Heart right ventricle (tissue), 16 donors: ENCODE measurements at regions not wholly inside any gene's neighbourhood (a gene's known extent, or its start where the extent isn't known, plus 50 kb on each side); places are given as distances from the start of the nearest gene placed in this dataset.
"Not testable (repeated sequence)": the region's sequence is repeated elsewhere in the genome, so short reads cannot be mapped to it uniquely, and the experiment has no call there.

Experiments
- ATAC-seq, 8 donors: fragments of 200-7000 bp; cut with Tn5 transposase; one replicate each; pipeline ENCODE4 v1.9.1; 2020; ENCODE audit warnings: mild to moderate bottlenecking in 8 of 8, moderate library complexity in 8 of 8, moderate number of reproducible peaks in 1 of 8
- DNase-seq, 2 donors: peaks; one replicate each; pipeline ENCODE4 v3.0.0-alpha.2; 2020
- H3K27ac ChIP-seq, 10 donors: fragments of 200-600 bp; sonication (generic) in 2 of 10; one replicate each; pipeline versions ENCODE4 v1.5.0 to v1.8.0; 2020 to 2022; ENCODE audit warnings: mild to moderate bottlenecking in 3 of 10
- H3K27me3 ChIP-seq, 7 donors: fragments of 200-600 bp; one replicate each; pipeline ENCODE4 v1.8.0; 2021 to 2022; ENCODE audit warnings: mild to moderate bottlenecking in 2 of 7
- H3K36me3 ChIP-seq, 9 donors: fragments of 200-600 bp; sonication (generic) in 1 of 9; one replicate each; pipeline versions ENCODE4 v1.5.0 to v1.8.0; 2020 to 2022; ENCODE audit warnings: mild to moderate bottlenecking in 2 of 9
- H3K4me1 ChIP-seq, 9 donors: fragments of 200-600 bp; sonication (generic) in 1 of 9; one replicate each; pipeline versions ENCODE4 v1.5.0 to v1.8.0; 2020 to 2022; ENCODE audit warnings: mild to moderate bottlenecking in 4 of 9
- H3K4me3 ChIP-seq, 10 donors: fragments of 200-600 bp; sonication (generic) in 2 of 10; one replicate each; pipeline versions ENCODE4 v1.5.0 to v1.8.0; 2020 to 2022; ENCODE audit warnings: mild to moderate bottlenecking in 7 of 10, moderate library complexity in 2 of 10
- H3K9me3 ChIP-seq, 11 donors: fragments of 200-600 bp in 10 of 11; sonication (generic) in 2 of 11; one replicate each; pipeline versions ENCODE4 v1.5.0 to v1.8.0; 2013 to 2022; ENCODE audit warnings: mild to moderate bottlenecking in 2 of 11, control low read depth in 1 of 11, moderate library complexity in 1 of 11
- CTCF ChIP-seq, 9 donors: fragments of 200-600 bp; sonication (generic) in 2 of 9; IDR thresholded peaks; one replicate each; pipeline versions ENCODE4 v1.5.0 to v1.8.0; 2021 to 2022; ENCODE audit warnings: antibody characterized with exemption in 9 of 9, mild to moderate bottlenecking in 5 of 9, moderate library complexity in 1 of 9
- WGBS, 2 donors: extraction: QIAGEN DNeasy Blood & Tissue Kit; methylation state at CpG; one replicate each; pipeline ENCODE4 v1.1.7; 2013; ENCODE audit warnings: inconsistent platforms in 1 of 2; 5-methylcytosine and 5-hydroxymethylcytosine counted together
- intact Hi-C, 10 donors: fragments of 100-400 bp; cut with DNase I; formaldehyde crosslinking; loops; one replicate each; pipeline versions ENCODE4 v1.11.1 to v1.14.2; 2022
- donor health status: Arrhythmogenic right ventricular cardiomyopathy.
- donor health status: ischemic (EF 13 %, LVEDD 7.1; RV severe dilation, severe dysfunction).
- donor health status: healthy with polysubstance abuse.
- donor health status: DM: no; HTN: yes; CAD: no.
- donor health status: DM: no; HTN: no; CAD: no.
- donor health status: ischemic (EF 25% LVEDD 6.9; RV normal size, moderate dysfunction).
- donor health status: ischemic (EF 25% LVEDD 5.7; RV mildly dilated, moderate dysfunction).
- donor health status: healthy.
- donor health status: DM: yes; HTN: yes; CAD: no.
- donor health status: Ischemic cardiomyopathy.
- donor health status: ischemic (EF 35%, LVEDD 5.7; RV mildly dilated, moderate dysfunction).
- donor health status: nonischemic (EF 11% LVEDD 7.7; RV severe dilation, severe dysfunction).
- donor health status: DM: yes; HTN: yes; CAD: no.
- donor health status: PGD.
- donor health status: ischemic (EF 29% LVEDD 5.4; RV normal size, mild dysfunction).
- donor health status: nonischemic (EF 23%, LVEDD 6.1; RV moderate dilation, normal function).

DNA sequence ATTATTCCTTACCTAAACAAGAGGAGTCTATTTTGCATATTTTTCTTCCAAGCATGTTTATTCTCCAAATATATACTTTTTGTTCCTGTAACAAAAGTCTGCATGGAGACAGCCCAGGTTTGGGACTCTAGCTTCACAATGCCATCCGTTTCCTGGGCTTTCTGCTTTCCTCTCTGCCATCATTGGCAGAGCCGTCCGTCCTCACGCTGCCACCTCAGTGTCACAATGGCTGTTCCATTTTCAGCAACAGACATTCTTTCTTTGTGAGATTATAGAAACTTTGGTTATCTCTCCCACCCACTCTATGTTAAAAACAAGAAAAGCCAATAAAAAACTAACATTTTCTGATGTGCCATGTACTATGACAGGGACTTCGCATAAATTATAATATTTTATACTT is 825.2 kb downstream of the REEP3 start:
- H3K36me3 ChIP-seq, result no peaks in the 10 kb centered on the region
- H3K4me1 ChIP-seq, result no peaks in the 10 kb centered on the region
- 62 to 66% methylated on average over 5 of the region's 5 CpGs for WGBS, 2 donors
- H3K27ac ChIP-seq, result no peak overlapping the region
- no peak overlapping the region for H3K4me3 ChIP-seq
- DNase-seq (no peak), ATAC-seq (no peak)
- intact Hi-C loops, result no loop called here
- no peak for TF ChIP-seq CTCF (IDR thresholded peaks at IDR 0.05)
- no peaks in the 10 kb centered on the region for H3K9me3 ChIP-seq
- H3K27me3 ChIP-seq, result no peaks in the 10 kb centered on the region

DNA sequence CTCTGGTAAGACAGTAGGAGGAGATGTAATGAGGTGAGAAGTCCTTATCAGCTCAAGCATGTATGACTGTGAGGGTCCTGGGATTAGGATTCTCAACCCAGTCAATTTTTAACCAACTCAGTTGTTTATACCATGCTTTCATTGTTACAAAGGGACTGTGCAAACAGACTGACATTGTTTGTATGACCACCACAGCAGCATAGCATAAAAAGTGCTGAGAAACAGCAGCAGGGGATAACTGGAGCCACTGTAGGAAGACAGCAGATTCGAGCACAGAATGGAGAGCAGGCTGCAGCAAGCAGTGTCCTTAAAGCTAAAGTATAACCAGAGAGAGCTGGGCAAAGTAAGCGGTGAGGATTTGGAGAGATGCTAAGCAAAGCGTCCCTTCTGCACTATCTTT is 829.5 kb downstream of the REEP3 start:
- 61 to 65% methylated on average over 3 of the region's 3 CpGs for WGBS, 2 donors
- H3K36me3 ChIP-seq, result no peaks in the 10 kb centered on the region
- no peaks in the 10 kb centered on the region for H3K27me3 ChIP-seq
- intact Hi-C loops, result no loop called here
- no peak for DNase-seq
- H3K4me3 ChIP-seq, result no peak overlapping the region
- ATAC-seq, result no peak
- no peak overlapping the region for H3K27ac ChIP-seq
- no peak for TF ChIP-seq CTCF (IDR thresholded peaks at IDR 0.05)
- no peaks in the 10 kb centered on the region for H3K4me1 ChIP-seq
- H3K9me3 ChIP-seq, result no peaks in the 10 kb centered on the region

DNA sequence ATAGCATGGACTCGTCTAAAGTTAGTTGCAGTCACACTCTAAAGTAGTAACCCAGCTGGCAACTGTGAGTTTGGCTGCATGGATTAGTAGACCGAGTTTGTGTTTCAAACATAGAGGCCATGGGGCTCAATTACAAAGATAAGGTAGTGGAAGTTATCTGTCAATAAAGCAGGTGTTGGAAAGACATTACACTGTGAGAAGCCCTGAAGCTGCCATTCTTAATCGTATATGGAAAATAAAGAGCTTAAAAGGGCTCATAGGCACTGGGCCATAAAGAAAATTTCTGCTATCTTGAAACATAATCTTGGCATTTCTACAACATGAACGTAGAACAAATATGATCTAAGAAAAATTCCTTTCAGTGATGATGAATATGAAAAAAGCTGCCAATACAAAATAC is 837.7 kb downstream of the REEP3 start:
- ATAC-seq, result no peak
- WGBS, 2 donors, result 58 to 59% methylated on average over 4 of the region's 4 CpGs
- no peaks in the 10 kb centered on the region for H3K36me3 ChIP-seq
- no peaks in the 10 kb centered on the region for H3K27me3 ChIP-seq
- no peak for TF ChIP-seq CTCF (IDR thresholded peaks at IDR 0.05)
- no peaks in the 10 kb centered on the region for H3K4me1 ChIP-seq
- intact Hi-C loops, result no loop called here
- no peak overlapping the region for H3K4me3 ChIP-seq
- no peak for DNase-seq
- H3K27ac ChIP-seq, result no peak overlapping the region
- H3K9me3 ChIP-seq, result peaks cover 0 to 23% (median 5%) of the 10 kb centered on the region in 11 donors

- DNase-seq, intact Hi-C loops, H3K4me1 ChIP-seq, H3K27me3 ChIP-seq, H3K27ac ChIP-seq, H3K36me3 ChIP-seq, ATAC-seq, H3K4me3 ChIP-seq: not testable (repeated sequence)
- 79 to 82% methylated on average over 6 of the region's 6 CpGs for WGBS, 2 donors
- peaks cover 0 to 23% (median 5%) of the 10 kb centered on the region in 11 donors for H3K9me3 ChIP-seq
Measured at GRCh38 chr10:64360240-64360639, 839.0 kb downstream of the REEP3 start.

- Histone ChIP-seq H3K9me3 (peaks cover 0 to 19% (median 5%) of the 10 kb centered on the region in 11 donors), H3K36me3 (no peaks in the 10 kb centered on the region), H3K27ac (no peak overlapping the region), H3K4me1 (no peaks in the 10 kb centered on the region), H3K27me3 (no peaks in the 10 kb centered on the region), H3K4me3 (no peak overlapping the region)
- no peak for TF ChIP-seq CTCF (IDR thresholded peaks at IDR 0.05)
- DNase-seq (no peak), ATAC-seq (no peak)
- WGBS, 2 donors, result 78 to 81% methylated on average over 1 of the region's 1 CpG
- intact Hi-C loops, result no loop called here
Measured at GRCh38 chr10:64363687-64364086, 842.5 kb downstream of the REEP3 start.
